ENCODE measurements at regions not wholly inside any gene's neighbourhood (a gene's known extent, or its start where the extent isn't known, plus 50 kb on each side); places are given as distances from the start of the nearest gene placed in this dataset.
"Not testable (repeated sequence)": the region's sequence is repeated elsewhere in the genome, so short reads cannot be mapped to it uniquely, and the experiment has no call there.

DNA sequence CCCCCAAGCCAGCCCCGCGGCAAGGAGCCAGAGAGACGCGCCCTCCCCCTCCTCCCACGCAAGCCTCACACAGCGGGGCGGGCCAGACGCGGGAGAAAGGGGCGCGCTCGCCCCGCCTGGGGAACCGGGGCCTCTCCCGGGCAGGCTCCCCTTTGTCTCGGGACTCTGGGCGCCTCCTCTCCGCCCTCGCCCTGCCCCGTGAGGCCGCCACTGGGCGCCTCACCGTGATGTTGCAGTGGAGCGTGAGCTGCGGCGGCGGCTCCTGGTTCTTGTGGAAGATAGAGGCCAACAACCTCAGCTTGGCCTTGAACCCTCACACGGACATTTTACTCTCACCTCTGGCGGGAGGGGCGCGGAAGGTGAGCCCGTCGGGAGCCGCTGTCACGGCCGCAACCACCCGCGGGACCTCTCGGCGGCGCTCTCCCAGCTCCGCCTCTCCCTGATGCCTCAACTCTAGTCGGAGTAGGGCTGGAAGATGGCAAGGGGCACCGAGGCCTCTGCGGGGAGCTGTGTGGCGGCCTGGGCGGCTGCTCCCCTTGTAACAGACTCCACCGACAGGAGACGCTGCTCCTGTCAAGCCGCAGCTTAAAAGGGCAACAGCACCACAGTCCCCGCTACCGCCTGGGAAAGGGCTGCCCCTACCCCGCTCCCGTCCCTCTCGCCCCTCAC lies 179.2 kb upstream of the ZSCAN2 start:
- DNase-seq (ENCODE audit: low spot score): not testable (repeated sequence)

DNA sequence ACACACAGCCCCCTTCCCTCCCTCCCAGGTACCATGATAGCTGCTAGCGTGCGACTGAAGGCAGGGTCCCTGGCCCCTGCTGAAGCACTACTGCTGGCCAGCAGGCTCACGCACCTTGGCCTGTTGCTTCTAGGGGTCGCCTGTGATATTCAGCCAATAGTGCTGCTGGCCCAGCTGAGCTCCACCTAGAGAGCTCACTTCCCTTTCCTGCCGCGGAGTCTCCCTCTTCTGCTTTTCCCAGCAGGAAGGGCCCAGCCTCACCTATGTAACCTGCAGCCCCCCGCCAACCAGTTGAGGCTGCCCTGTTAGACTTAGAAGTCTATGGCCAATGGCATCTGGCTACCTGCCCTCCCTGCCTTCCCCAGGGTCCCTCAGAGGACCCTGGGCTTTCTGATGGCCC lies 175.5 kb upstream of the ZSCAN2 start:
- not testable (repeated sequence) for DNase-seq (ENCODE audit: low spot score)

GRCh38 chr15:84473305-84473877 lies 127.4 kb upstream of the ZSCAN2 start:
- DNase-seq (ENCODE audit: low spot score): not testable (repeated sequence)

- DNase-seq (ENCODE audit: low spot score): not testable (repeated sequence)
These were observed 124.3 kb upstream of the ZSCAN2 start for GRCh38 chr15:84476364-84477033.

DNA sequence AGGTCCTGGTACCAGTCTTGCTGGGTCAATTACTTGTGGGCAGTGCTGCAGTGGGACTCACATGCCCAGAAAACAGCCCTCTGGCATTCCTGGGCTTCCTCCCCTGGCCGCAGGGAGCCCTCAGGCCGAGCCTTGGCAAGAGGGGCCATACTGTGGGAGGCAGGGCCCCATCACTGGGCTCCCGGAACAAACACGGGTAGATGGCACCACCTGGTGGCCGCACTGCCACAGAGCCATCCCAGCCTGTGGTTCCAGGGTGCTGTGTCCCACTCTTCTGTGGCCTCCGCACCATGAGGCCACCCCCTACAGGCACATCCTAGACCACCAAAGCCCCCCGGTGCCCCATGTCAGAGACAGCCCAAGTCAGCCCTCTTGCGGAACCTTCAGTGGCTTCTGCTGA lies 123.3 kb upstream of the ZSCAN2 start:
- DNase-seq (ENCODE audit: low spot score): not testable (repeated sequence)

DNA sequence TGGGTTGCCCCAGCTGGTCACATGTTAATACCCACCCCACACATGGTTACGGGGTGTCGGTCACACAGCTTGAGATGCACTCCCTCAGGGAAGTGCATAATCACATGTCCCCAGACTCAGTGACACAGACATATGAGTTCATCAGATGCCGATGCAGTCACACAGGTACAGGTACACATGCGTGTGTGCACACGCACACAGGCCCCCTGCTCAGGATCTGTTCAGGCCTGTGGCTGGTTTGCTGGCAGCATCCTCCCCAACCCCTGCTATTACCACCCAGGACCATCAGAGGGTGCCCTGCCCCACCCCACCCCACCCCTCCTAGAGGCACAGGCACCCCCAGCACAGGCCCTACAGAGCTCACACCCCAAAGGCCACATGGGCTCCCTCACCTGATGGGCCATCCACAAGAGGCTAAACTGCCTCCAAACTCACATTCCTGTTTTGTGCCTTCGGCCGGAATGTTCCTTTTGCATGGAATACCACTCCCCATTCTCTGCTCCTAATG lies 120.6 kb upstream of the ZSCAN2 start:
- DNase-seq (ENCODE audit: low spot score): not testable (repeated sequence)

DNA sequence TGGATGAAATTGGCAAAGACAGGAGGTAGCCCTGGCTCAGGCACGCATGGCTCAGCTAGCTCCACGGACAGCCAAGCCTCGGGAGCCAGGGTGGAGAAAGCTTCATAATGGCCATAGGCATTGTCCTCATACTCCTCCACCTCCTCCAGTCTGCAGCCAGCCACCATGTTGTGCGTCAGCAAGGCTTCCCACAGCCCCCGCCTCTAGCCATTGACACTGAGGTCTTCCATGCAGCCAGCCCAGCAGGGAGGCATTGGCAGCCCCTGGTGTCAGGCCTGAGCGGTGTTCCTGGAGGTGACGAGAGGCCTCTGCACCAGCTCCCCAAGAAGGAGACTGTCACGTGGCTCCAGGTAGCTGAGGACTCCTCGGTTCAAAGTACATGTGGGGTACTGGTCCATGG lies 117.0 kb upstream of the ZSCAN2 start:
- DNase-seq (ENCODE audit: low spot score): not testable (repeated sequence)

GRCh38 chr15:84500165-84500889 lies 100.5 kb upstream of the ZSCAN2 start:
- not testable (repeated sequence) for DNase-seq (ENCODE audit: low spot score)

DNA sequence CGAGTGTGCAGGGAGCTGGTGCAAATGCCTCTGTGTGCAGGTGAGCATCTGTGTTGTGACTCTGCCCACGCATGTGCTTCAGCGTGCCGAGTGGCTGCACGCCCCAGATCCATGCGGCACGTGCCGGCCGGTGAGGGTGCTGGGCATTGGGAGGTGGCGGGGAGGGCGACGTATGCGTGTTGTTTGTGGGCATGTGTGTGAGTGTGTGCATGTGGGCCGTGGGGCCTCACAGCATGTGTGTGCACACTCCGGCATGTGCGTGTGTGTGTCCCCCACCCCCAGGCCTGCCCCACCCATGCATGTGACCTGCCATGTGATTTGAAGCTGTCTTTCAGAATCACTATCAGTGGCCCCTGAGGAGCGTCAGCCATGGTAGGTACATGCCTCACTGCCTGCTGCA lies 97.7 kb upstream of the ZSCAN2 start:
- not testable (repeated sequence) for DNase-seq (ENCODE audit: low spot score)

DNA sequence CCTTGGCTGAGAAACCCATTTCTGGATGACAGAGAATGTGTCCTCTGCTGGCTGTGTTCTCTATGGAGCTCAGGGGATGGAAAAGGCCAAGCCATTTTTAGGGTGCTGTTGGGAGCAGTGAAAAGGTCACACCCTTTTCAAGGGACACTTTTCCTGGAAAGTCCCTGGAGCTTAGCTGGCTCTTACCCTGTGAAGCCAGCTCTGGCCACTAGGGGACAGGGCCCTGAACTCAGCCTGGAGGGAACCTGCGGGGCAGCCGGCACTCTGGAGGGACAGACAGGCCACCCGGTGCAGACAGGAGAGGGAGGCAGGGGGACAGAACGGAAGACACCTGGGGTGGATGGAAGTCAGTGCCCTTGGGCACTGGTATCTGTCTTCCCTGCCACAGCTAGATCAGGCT lies 95.3 kb upstream of the ZSCAN2 start:
- not testable (repeated sequence) for DNase-seq (ENCODE audit: low spot score)

- not testable (repeated sequence) for DNase-seq (ENCODE audit: low spot score)
These were observed 88.5 kb upstream of the ZSCAN2 start for GRCh38 chr15:84512324-84512723.

- DNase-seq (ENCODE audit: low spot score): not testable (repeated sequence)
These were observed 84.0 kb upstream of the ZSCAN2 start for GRCh38 chr15:84516773-84517172.

DNA sequence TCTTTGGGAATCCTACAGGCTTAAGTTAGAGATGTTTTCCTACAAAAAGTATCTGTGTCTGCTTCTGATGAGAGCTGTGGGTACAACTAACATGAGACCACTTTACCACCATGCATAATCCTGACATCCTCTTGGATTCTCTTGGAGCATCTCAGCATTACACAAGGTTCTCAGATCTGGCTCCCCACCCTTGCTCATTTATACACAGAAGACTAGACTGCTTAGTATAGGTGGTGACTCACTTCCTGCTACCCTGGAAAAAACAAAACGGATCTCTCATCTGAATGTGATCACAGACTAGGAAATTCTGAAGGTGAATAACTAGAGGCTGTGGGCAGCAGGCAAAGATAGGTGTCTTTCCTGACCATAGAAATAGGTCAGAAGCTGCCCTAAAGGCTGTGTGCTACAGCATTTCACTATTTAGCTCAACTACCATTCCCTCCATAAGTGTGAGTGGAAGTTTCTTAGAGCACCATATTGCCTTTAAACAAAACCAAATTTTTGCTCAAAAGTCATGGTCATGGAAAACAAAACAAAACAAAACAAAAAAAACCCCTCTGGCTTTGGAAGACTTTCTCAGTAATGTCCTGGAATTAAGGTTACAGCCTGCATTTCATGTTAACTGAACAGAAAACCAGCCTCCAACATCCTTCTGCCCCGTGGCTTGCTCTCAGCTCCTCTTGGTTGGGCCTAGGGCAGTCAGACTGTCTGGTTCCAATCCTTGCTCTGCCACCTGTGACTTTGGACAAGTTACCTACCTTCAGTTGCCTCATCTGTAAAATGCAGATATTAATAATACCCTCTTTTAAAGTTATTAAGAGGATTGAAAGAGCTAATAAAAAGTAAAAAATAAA lies 75.1 kb upstream of the ZSCAN2 start:
- DNase-seq (ENCODE audit: low spot score): not testable (repeated sequence)

DNA sequence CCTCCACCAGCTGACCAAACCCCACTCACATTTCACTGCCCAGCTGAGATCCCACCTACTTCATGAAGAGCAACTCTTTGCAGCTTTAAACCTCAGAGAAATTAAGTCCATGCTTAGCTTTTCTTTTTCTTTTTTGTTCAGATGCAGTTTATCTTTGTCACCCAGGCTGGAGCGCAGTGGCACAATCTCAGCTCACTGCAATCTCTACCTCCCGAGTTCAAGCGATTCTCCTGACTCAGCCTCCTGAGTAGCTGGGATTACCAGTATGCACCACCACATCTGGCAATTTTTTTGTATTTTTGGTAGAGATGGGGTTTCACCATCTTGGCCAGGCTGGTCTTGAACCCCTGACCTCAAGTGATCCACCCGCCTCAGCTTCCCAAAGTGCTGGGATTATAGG lies 70.1 kb upstream of the ZSCAN2 start:
- not testable (repeated sequence) for DNase-seq (ENCODE audit: low spot score)

DNA sequence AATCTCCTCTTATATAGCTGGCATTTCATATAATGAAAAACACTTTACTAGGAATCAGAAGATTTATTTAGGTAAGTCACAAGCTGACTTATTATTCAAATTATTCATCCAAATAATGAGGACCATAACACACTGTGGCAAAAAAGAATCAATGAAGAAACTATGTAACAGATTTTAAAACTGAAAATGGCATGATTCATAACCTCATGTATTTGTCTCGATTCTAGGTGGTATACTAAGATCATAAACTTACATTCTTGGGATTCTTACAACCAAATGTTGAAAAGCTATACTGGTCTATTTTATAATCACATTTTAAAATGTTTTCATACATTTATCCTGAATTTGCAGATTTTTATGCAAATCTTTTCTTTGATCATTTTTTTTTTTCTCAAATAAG lies 69.6 kb upstream of the ZSCAN2 start:
- not testable (repeated sequence) for DNase-seq (ENCODE audit: low spot score)

DNA sequence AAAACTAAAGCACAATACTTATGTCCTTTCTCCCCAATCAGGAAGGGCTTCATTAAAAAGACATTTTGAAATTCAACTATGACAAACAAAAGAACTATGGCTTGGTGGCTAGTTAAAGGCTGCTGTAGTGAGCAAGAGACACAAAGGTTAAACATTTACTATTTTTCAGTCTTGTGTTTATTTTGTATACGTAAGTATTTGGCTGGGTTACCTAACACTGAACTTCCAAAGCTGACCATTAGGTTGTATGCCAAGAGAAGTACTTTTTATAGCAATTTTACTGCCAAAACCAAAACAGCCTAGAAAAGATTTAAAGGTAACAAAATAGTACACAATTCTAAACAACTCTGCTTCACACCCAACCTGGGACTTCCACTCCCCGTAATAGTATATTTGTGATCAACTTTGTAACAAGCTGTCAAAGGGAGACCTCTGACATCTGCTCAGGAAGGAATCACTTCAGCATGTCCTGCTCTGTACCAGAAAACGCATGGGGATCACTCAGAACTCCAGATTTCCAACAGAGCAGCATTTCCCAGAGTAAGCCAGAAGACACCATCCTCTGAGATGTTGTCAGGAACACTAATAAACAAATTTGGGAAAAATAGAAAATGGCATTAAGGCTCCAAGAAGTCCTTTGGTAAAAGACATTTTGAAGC lies 69.0 kb upstream of the ZSCAN2 start:
- peak; percentile 69 for DNase-seq (ENCODE audit: low spot score)

GRCh38 chr15:84533705-84534104 lies 67.1 kb upstream of the ZSCAN2 start:
- not testable (repeated sequence) for DNase-seq (ENCODE audit: low spot score)

DNA sequence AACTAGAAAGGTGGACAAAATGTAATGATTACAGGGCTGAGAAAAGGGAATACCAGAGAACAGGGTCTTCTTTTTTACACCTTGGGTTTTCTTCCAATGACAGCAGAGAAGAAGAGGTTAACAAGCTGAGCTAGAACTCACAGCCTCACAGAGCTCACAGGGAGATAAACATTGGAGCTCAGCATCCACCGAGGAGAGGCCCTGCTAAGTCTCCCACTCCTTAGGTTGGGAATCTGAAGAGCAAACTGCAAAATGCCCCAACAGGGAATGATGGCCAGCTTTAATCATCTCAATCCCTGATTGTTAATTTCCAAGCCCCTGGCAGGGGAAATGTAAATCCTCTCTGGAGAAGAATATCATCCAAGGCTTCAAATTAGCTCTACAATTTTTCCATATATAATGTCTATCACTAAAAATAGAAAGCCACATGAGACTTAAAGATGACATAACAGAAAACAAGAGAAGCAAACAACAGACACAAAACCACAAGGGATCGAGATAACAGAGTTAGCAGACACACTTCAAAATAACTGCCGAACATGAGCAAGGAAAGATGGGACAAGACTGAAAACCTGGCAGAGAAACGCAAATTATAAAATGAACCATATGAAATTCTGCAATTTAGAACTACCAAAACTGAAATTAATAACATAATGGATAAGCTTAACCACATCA lies 66.1 kb upstream of the ZSCAN2 start:
- not testable (repeated sequence) for DNase-seq (ENCODE audit: low spot score)

- DNase-seq (ENCODE audit: low spot score): not testable (repeated sequence)
These were observed 64.6 kb upstream of the ZSCAN2 start for GRCh38 chr15:84536181-84536580.

GRCh38 chr15:84544586-84544985 lies 56.2 kb upstream of the ZSCAN2 start:
- not testable (repeated sequence) for DNase-seq (ENCODE audit: low spot score)

All from LoVo (cell line).